ENCODE measurements at regions not wholly inside any gene's neighbourhood (a gene's known extent, or its start where the extent isn't known, plus 50 kb on each side); places are given as distances from the start of the nearest gene placed in this dataset.

DNA sequence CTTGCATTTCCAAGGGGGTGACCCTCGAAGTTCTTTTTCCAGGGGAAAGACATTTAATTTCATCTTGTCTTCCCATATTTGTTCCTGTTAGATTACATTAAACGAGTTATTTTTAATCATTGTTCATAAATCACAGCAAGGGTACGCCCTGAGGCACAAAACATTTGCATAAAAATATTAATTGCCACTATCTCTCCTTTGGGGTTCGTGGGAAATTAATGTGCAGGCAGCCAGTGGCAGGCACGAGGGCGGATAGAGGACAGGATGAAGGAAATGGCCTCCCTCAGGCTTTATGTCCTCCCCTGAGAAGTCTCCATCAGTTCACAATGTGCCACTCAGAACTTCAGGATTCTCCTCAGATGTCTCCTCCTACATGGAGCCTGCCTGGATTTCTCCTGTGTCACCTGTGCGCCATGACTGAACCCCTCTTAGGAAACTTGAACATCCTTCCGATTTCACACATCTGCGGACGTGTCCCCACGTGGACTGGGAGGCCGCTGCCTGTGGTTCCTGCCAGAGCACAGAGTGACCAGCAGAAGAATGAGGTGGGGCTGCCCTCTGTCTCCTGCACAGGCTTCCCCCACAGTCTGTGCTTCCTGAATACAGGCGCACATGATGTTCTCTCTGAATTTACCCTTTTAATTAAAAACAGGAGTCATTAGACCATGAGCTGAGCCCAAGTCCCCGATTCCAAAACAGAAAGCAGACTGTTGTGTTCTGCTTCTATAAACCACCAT, 1085.9 kb downstream of the TBC1D22A start:
- DNase-seq = no peak

GRCh38 chr22:47847131-47847890, 1084.9 kb downstream of the TBC1D22A start:
- no peak for DNase-seq

GRCh38 chr22:47846206-47846605, 1083.8 kb downstream of the TBC1D22A start:
- DNase-seq = no peak

DNA sequence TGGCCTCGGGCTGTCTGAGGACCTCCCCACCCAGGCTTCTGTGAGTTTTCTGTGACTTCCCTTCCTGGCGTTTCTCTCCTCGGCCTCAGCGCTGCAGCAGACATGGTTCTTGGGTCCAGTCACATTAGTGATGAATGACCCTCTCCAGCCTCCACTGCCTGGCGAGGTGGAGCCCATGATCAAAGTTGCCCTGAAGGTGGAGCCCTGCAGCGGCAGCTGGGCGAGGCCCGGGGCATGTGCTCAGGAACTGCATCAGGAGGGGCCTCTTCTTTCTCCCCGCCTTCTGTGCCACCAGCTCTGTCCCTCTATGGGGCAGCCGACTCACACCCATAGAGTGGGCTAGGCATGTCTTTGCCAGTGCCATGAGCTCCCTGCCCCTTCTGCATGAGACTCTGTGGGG, 1079.7 kb downstream of the TBC1D22A start:
- DNase-seq = no peak

DNA sequence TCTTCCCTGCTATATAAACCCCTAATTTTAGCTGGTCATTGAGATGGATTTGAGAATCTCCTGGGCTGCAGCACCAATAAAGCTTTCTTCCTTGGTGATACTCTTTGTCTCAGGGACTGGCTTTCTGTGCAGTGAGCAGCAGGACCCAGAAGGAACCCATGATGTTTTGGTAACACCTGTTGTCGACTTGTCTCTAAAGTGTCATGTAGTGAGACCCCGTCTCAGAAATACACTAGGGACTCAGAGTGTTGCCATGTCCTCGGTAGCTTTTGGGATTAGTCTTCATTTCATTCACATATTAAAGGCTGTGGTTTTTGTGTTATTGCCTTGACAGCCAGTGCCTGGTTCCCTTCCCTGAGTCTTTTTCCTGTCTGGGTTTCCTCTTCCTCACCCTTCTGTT, 1078.7 kb downstream of the TBC1D22A start:
- DNase-seq = no peak

DNA sequence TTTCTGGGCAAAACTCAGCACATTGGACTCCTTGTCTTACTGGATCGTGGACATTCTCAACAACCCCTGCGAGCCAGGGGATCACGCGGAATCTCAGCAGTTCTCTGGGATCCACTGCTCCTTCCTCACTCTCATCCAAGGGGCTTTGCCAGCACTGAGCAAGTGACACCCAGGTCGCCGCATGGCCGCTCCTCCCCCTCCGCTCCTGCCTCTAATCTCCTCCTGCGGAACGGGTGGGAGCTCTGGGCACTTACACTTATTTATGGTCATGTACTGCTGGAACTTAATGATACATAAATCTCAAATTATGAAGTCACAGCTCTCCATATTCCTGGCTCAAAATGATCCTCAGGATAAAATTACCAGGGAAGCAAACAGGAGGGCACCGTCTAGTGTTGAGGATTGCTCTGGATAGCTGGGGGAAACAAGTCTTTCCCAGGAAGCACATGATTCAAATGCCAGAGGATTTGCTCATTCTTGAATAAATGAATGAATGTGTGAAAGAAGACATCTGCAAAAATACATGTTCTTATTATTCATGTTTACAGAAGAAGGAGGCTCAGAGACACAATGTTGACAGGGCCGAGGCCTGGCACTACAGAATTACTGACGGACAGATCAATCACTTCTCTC, 1077.3 kb downstream of the TBC1D22A start:
- no peak for DNase-seq

DNA sequence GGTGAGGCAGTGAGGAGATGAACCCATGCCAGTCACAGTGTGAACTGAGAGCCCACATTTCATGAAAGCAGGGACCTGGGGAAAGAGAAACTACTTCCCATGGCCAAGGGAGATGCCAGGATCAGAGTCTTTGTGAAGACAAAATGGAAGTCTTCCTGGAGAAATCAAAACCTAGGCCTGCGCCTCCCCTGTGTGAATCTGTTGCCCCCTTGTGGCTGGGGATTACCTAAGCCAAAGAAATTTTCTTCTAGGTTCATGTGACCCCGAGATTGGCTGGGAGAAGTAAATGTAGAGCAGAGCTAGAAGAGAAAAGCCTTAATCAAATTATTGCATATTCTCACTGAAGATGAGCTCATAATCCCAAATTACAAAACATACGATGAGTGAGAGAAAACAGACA, 1075.3 kb downstream of the TBC1D22A start:
- no peak for DNase-seq

- DNase-seq = no peak
Observed at GRCh38 chr22:47836957-47837356, 1074.5 kb downstream of the TBC1D22A start.

DNA sequence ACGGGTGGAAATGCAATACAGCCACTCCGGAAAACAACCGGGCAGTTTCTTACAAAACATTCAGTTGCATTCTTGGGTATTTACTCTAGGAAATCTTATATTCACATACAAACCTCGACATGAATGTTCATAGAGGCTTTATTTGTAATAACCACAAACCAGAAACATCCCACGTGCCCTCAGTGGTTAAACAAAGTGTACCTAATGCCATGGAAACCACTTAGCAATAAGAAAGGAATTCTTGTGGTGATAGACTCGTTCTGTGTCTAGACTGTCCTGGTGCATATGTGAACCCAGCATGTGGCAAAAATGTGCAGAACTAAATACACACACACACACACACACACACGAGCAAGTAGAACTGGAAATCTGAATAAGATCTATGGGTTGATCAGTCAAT, 1073.3 kb downstream of the TBC1D22A start:
- no peak for DNase-seq

- DNase-seq = no peak
Observed at GRCh38 chr22:47826016-47826415, 1063.6 kb downstream of the TBC1D22A start.

- no peak for DNase-seq
Observed at GRCh38 chr22:47822422-47822821, 1060.0 kb downstream of the TBC1D22A start.

GRCh38 chr22:47818496-47818895, 1056.0 kb downstream of the TBC1D22A start:
- DNase-seq = no peak

GRCh38 chr22:47817380-47817779, 1054.9 kb downstream of the TBC1D22A start:
- DNase-seq = no peak

DNA sequence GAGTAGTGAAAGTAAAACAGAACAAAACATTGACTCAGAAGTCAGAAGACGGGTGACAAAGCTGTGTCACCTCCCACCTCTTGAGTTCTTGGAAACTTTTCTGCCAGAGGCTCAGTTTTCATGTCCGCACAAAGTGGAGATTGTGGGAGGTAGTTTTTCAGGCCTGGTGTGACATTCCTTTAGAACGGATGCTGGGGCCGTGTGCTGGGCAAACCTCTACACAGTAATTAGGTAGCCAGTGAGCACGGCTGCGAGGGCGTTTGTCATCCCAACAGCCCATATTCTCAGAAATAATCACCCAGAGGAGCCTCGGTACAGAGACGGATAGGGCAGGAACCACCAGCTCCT, 1054.4 kb downstream of the TBC1D22A start:
- no peak for DNase-seq

DNA sequence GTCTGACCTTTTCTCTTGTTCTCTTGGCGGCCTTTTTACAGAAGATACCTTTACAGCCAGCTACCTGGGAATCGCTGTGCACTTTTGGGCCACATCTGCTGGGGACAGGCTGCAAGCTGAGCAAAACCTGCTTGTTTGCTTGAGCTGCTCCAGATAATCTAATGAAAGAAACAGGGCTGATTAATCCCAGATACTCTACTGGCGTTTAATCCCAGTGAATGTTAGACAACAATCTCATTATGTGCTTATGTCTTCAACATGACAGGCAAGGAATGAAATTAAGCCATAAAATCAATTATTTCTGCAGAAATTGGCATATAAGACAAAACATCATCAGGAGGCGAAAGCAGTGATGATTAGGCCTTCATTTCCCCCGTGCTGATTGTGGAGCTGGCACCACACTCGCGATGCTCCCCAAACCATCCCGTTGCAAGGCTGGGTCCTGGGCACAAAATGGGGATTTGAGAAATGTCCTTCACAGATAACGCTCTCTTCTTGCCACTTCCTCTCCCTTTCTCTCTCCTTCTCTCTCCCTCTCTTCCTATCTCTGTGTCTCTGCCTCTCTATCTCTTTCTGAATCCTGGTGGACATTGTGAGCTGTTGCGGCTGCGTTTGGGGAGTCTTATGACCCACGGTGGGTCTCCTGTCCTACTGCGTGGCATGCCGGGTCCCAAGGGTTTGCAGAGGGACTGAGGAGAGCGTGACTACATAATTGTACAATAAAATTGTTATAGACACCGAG, 1053.8 kb downstream of the TBC1D22A start:
- DNase-seq = no peak

- no peak for DNase-seq
Observed at GRCh38 chr22:47814474-47814873, 1052.0 kb downstream of the TBC1D22A start.

DNA sequence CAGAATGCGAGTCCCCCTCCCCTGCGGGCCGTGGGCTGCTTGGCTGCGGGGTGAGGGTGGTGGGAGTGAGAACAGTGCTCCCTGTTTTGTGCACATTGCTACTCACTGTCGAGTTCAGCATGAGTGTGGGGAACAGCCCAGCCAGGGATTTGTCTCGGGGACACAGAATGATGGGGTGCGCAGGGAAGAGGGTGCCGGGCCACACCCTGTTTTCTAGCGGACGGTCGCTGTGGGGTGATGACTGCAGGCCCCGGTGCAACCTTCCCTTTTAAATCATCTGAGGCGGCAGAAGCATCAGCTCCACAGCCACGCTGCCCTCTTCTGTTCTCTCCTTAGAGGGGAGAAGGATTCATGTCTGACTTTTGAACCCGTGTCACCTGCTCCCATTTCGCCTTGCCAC, 1051.2 kb downstream of the TBC1D22A start:
- no peak for DNase-seq

DNA sequence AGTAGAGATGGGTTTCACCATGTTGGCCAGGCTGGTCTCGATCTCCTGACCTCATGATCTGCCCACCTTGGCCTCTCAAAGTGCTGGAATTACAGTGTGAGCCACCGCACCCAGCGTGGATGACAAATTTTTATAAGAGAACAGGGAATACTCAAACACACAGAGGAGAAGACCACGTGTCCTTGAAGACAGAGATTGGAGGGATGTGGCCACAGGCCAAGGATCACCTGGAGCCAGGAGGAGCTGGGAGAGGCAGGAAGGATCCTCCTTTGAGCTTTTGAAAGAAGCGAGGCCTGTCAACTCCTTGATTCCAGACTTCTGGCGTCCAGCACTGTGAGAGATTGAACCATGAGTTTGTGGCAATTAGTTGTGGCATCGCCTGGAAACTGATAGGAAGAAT, 1049.5 kb downstream of the TBC1D22A start:
- no peak for DNase-seq

- no peak for DNase-seq
Observed at GRCh38 chr22:47810505-47811500, 1048.4 kb downstream of the TBC1D22A start.

- DNase-seq = no peak
Observed at GRCh38 chr22:47808886-47809620, 1046.6 kb downstream of the TBC1D22A start.

GRCh38 chr22:47808236-47808635, 1045.8 kb downstream of the TBC1D22A start:
- DNase-seq = no peak
